Neural cell (in vitro differentiated cells): ENCODE measurements at regions not wholly inside any gene's neighbourhood (a gene's known extent, or its start where the extent isn't known, plus 50 kb on each side); places are given as distances from the start of the nearest gene placed in this dataset.

ENCODE experiments used
- EP300 ChIP-seq: fragments of 450-650 bp; conservative IDR thresholded peaks from 2 replicates; pipeline ENCODE4 v1.6.1; 2014; ENCODE audit warnings: antibody characterized with exemption, mild to moderate bottlenecking, moderate library complexity; ENCODE audit not compliant: poor library complexity, severe bottlenecking
- EZH2 ChIP-seq: fragments of 200-600, 300-800 bp; shearing (Covaris generic), sonication (generic); IDR thresholded peaks from 2 replicates; pipeline ENCODE4 v1.6.1; 2014; ENCODE audit warnings: antibody characterized with exemption, low read length, borderline replicate concordance, mild to moderate bottlenecking; ENCODE audit not compliant: insufficient read depth, poor library complexity, severe bottlenecking
- MXI1 ChIP-seq: fragments of 450-650 bp; conservative IDR thresholded peaks from 2 replicates; pipeline ENCODE4 v1.6.1; 2014; ENCODE audit warnings: antibody characterized with exemption, mild to moderate bottlenecking; ENCODE audit not compliant: poor library complexity, severe bottlenecking
- POLR2AphosphoS5 ChIP-seq: IDR thresholded peaks from 2 replicates; pipeline ENCODE4 v1.6.1; 2012
- RAD21 ChIP-seq: fragments of 450-650 bp; conservative IDR thresholded peaks from 2 replicates; pipeline ENCODE4 v1.6.1; 2014; ENCODE audit warnings: antibody characterized with exemption, mild to moderate bottlenecking, moderate library complexity
- SMC3 ChIP-seq: fragments of 450-650 bp; conservative IDR thresholded peaks from 2 replicates; pipeline ENCODE4 v1.6.1; 2014; ENCODE audit warnings: antibody characterized with exemption, mild to moderate bottlenecking, moderate library complexity; ENCODE audit not compliant: poor library complexity
- TF ChIP-seq, protein P1 (sequence below): fragments of 450-650 bp; IDR thresholded peaks from 2 replicates; pipeline ENCODE4 v1.5.1; 2014; ENCODE audit warnings: antibody characterized with exemption, mild to moderate bottlenecking, moderate library complexity; ENCODE audit not compliant: poor library complexity, severe bottlenecking
- TF ChIP-seq, protein P2 (sequence below): IDR thresholded peaks from 2 replicates; pipeline ENCODE4 v1.6.1; 2012; ENCODE audit warnings: borderline replicate concordance

DNA sequence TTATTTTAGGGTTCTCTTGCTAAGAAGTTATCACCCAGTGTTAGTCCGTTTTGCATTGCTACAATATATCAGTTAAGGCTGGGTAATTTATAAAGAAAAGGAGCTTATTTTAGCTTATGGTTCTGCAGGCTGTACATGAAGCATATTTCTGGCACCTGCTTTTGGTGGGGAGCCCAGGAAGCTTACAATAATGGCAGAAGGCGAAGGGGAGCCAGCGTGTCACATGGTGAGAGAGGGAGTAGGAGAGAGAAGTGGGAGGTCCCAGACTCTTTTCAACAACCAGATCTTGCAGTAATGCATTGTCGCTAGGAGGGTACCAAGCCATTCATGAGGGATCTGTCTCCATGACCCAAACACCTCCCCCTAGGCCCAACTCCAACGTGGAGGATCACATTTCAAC, 688.8 kb upstream of the PIK3C3 start:
- TF ChIP-seq, protein P1, sequence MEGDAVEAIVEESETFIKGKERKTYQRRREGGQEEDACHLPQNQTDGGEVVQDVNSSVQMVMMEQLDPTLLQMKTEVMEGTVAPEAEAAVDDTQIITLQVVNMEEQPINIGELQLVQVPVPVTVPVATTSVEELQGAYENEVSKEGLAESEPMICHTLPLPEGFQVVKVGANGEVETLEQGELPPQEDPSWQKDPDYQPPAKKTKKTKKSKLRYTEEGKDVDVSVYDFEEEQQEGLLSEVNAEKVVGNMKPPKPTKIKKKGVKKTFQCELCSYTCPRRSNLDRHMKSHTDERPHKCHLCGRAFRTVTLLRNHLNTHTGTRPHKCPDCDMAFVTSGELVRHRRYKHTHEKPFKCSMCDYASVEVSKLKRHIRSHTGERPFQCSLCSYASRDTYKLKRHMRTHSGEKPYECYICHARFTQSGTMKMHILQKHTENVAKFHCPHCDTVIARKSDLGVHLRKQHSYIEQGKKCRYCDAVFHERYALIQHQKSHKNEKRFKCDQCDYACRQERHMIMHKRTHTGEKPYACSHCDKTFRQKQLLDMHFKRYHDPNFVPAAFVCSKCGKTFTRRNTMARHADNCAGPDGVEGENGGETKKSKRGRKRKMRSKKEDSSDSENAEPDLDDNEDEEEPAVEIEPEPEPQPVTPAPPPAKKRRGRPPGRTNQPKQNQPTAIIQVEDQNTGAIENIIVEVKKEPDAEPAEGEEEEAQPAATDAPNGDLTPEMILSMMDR, result no peak
- TF ChIP-seq SMC3 (no peak), POLR2AphosphoS5 (no peak), EP300 (no peak), RAD21 (no peak), EZH2 (no peak), MXI1 (no peak)
- TF ChIP-seq, protein P2, sequence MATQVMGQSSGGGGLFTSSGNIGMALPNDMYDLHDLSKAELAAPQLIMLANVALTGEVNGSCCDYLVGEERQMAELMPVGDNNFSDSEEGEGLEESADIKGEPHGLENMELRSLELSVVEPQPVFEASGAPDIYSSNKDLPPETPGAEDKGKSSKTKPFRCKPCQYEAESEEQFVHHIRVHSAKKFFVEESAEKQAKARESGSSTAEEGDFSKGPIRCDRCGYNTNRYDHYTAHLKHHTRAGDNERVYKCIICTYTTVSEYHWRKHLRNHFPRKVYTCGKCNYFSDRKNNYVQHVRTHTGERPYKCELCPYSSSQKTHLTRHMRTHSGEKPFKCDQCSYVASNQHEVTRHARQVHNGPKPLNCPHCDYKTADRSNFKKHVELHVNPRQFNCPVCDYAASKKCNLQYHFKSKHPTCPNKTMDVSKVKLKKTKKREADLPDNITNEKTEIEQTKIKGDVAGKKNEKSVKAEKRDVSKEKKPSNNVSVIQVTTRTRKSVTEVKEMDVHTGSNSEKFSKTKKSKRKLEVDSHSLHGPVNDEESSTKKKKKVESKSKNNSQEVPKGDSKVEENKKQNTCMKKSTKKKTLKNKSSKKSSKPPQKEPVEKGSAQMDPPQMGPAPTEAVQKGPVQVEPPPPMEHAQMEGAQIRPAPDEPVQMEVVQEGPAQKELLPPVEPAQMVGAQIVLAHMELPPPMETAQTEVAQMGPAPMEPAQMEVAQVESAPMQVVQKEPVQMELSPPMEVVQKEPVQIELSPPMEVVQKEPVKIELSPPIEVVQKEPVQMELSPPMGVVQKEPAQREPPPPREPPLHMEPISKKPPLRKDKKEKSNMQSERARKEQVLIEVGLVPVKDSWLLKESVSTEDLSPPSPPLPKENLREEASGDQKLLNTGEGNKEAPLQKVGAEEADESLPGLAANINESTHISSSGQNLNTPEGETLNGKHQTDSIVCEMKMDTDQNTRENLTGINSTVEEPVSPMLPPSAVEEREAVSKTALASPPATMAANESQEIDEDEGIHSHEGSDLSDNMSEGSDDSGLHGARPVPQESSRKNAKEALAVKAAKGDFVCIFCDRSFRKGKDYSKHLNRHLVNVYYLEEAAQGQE, result no peak
